Endothelial cell of umbilical vein (primary cell): ENCODE measurements at regions not wholly inside any gene's neighbourhood (a gene's known extent, or its start where the extent isn't known, plus 50 kb on each side); places are given as distances from the start of the nearest gene placed in this dataset.

ENCODE experiments used
- BruUV-seq: library from RNA; stranded (reverse); fragments of 400-500 nt; replicated peaks from 2 replicates; lab custom pipeline; 2021; lab: Mats Ljungman, UMichigan
- CTCF ChIA-PET: fragments of 300-600, 350-600 bp; sonication (Branson Sonifier 250); formaldehyde crosslinking; loops from one replicate; lab custom pipeline; 2021; ENCODE audit warnings: antibody characterized with exemption, inconsistent platforms; lab: Charles Lee
- POLR2A ChIA-PET: fragments of 300-600, 350-600 bp; sonication (Branson Sonifier 250); formaldehyde crosslinking; loops from one replicate; lab custom pipeline; 2021; ENCODE audit warnings: antibody characterized with exemption, inconsistent platforms; lab: Charles Lee
- DNase-seq: peaks from one replicate; pipeline ENCODE4 v3.0.0-alpha.2; 2011; ENCODE audit warnings: low read depth, low spot score
- FAIRE-seq: peaks from 2 replicates; lab custom pipeline; 2011; peaks lifted over from hg19 to GRCh38; lab: Jason Lieb, UNC
- H2AFZ ChIP-seq: 2 replicates; pipeline ENCODE4 v1.6.0; 2012; ENCODE audit warnings: low read depth, low read length, control low read depth, inconsistent platforms
- H3K27ac ChIP-seq: 2 replicates; pipeline ENCODE4 v1.5.1; 2011; ENCODE audit warnings: low read depth, mild to moderate bottlenecking, control low read depth, low read length, moderate library complexity; ENCODE audit not compliant: insufficient read depth
- H3K27me3 ChIP-seq, 2 experiments: 2 replicates each; pipeline versions ENCODE4 v1.6.0 to v1.6.1; 2011; ENCODE audit warnings: low read length in 2 of 2, mixed read lengths in 1 of 2; ENCODE audit not compliant: control insufficient read depth in 2 of 2, insufficient read depth in 2 of 2
- H3K36me3 ChIP-seq, 2 experiments: 2 replicates in 1 of 2; 3 replicates in 1 of 2; pipeline ENCODE4 v1.5.1; 2011; ENCODE audit warnings: low read length in 2 of 2, mild to moderate bottlenecking in 1 of 2, moderate library complexity in 1 of 2; ENCODE audit not compliant: control insufficient read depth in 2 of 2, insufficient read depth in 2 of 2; ENCODE audit errors: extremely low read depth in 1 of 2
- H3K4me1 ChIP-seq: 3 replicates; pipeline ENCODE4 v1.5.1; 2011; ENCODE audit warnings: mild to moderate bottlenecking, low read length; ENCODE audit not compliant: control insufficient read depth, insufficient read depth; ENCODE audit errors: extremely low read depth
- H3K4me2 ChIP-seq: 2 replicates; pipeline ENCODE4 v1.6.1; 2011; ENCODE audit warnings: low read length, control low read depth, mixed read lengths; ENCODE audit not compliant: insufficient read depth
- H3K4me3 ChIP-seq, 3 experiments: fragments of 200-600 bp in 1 of 3; sonication (generic), shearing (Covaris generic) in 1 of 3; replicated peaks in 1 of 3; 2 replicates each; pipeline ENCODE4 v1.5.1; 2011 to 2016; ENCODE audit warnings: control low read depth in 3 of 3, low read length in 3 of 3, mild to moderate bottlenecking in 2 of 3, inconsistent platforms in 1 of 3, low read depth in 1 of 3, moderate library complexity in 1 of 3; ENCODE audit not compliant: insufficient read depth in 1 of 3
- H3K79me2 ChIP-seq: 2 replicates; pipeline ENCODE4 v1.6.0; 2012; ENCODE audit warnings: low read length, inconsistent platforms; ENCODE audit not compliant: control insufficient read depth, insufficient read depth
- H3K9ac ChIP-seq: replicated peaks from 2 replicates; pipeline ENCODE3; 2011; ENCODE audit warnings: low read length, control low read depth; ENCODE audit not compliant: insufficient read depth; ENCODE audit errors: extremely low read depth
- H3K9me1 ChIP-seq: replicated peaks from 3 replicates; pipeline ENCODE4 v1.6.0; 2011; ENCODE audit warnings: mild to moderate bottlenecking, low read length; ENCODE audit not compliant: control insufficient read depth, insufficient read depth; ENCODE audit errors: extremely low read depth
- H3K9me3 ChIP-seq: replicated peaks from 2 replicates; pipeline ENCODE4 v1.5.1; 2012; ENCODE audit warnings: low read length, inconsistent platforms; ENCODE audit not compliant: control insufficient read depth, insufficient read depth
- H4K20me1 ChIP-seq: replicated peaks from 2 replicates; pipeline ENCODE3; 2011; ENCODE audit warnings: mild to moderate bottlenecking, low read length; ENCODE audit not compliant: control insufficient read depth, insufficient read depth; ENCODE audit errors: extremely low read depth
- EZH2 ChIP-seq: IDR thresholded peaks from 2 replicates; pipeline ENCODE4 v1.6.1; 2012; ENCODE audit warnings: borderline replicate concordance, low read depth, mild to moderate bottlenecking, moderate library complexity, low read length, inconsistent platforms; ENCODE audit not compliant: severe bottlenecking
- FOS ChIP-seq: IDR thresholded peaks from 2 replicates; pipeline ENCODE4 v1.6.1; 2011; ENCODE audit warnings: mild to moderate bottlenecking, low read length, moderate library complexity, borderline replicate concordance; ENCODE audit not compliant: insufficient read depth
- GATA2 ChIP-seq: IDR thresholded peaks from 2 replicates; pipeline ENCODE4 v1.7.0; 2011; ENCODE audit warnings: low read depth, mild to moderate bottlenecking, moderate library complexity, mixed read lengths, low read length; ENCODE audit not compliant: insufficient read length, insufficient read depth
- JUN ChIP-seq: IDR thresholded peaks from 2 replicates; pipeline ENCODE4 v1.6.1; 2011; ENCODE audit warnings: borderline replicate concordance, low read depth; ENCODE audit not compliant: insufficient read length, insufficient read depth
- MYC ChIP-seq: IDR thresholded peaks from one replicate; pipeline ENCODE4 v1.6.1; 2011; ENCODE audit warnings: mild to moderate bottlenecking, low read depth, low read length
- POLR2A ChIP-seq: IDR thresholded peaks from 2 replicates; pipeline ENCODE4 v1.6.1; 2012; ENCODE audit warnings: low read depth, mild to moderate bottlenecking, control low read depth, low read length
- POLR2AphosphoS5 ChIP-seq: IDR thresholded peaks from 2 replicates; pipeline ENCODE4 v1.6.1; 2012; ENCODE audit warnings: low read depth, mild to moderate bottlenecking, control low read depth, low read length, moderate library complexity; ENCODE audit not compliant: insufficient read depth
- dilution Hi-C: fragments of 300-500 bp; cut with MboI; formaldehyde crosslinking; loops from one replicate; pipeline ENCODE4 v1.15.0; 2019; ENCODE audit warnings: low sequenced_read_pairs; ENCODE audit not compliant: extremely low pct_ligation_motif_present
- intact Hi-C: fragments of 100-400 bp; cut with micrococcal nuclease; formaldehyde crosslinking; loops from one replicate; pipeline ENCODE4 v1.10.0; 2022
- TF ChIP-seq, protein P1 (sequence below), 2 donors: IDR thresholded peaks; 1 replicate in 1 of 2; 2 replicates in 1 of 2; pipeline ENCODE4 v1.5.1; 2011; ENCODE audit warnings: low read length in 2 of 2, mild to moderate bottlenecking in 2 of 2, moderate library complexity in 2 of 2, control low read depth in 1 of 2, inconsistent platforms in 1 of 2, low read depth in 1 of 2; ENCODE audit not compliant: insufficient read depth in 1 of 2; ENCODE audit errors: extremely low read depth in 1 of 2
- TF ChIP-seq, protein P2 (sequence below): IDR thresholded peaks from 2 replicates; pipeline ENCODE4 v1.6.1; 2011; ENCODE audit not compliant: insufficient read depth, insufficient read length

DNA sequence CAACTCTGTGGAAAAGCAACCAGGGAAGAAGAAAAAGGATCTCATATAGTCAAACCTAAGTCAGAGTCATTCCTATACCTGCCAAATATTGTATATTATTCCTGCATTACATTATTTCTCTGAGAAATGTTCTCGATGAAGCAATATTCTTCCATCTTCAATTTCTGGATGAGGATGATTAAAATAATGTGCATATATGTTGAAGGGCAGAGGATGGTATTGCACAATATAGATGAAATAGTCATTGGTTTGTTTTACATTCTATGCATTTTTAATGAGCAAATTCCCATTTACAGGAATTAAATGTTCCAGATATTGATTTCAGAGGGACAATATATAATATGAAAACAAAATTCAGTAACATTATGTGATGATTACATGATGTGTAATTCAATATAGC, 545.2 kb downstream of the STK39 start:
- no TSS peak for BruUV-seq

More for the DNA sequence above, 545.2 kb downstream of the STK39 start:
- TF ChIP-seq POLR2A, result no peak
- no peak for TF ChIP-seq JUN
- TF ChIP-seq, protein P1, sequence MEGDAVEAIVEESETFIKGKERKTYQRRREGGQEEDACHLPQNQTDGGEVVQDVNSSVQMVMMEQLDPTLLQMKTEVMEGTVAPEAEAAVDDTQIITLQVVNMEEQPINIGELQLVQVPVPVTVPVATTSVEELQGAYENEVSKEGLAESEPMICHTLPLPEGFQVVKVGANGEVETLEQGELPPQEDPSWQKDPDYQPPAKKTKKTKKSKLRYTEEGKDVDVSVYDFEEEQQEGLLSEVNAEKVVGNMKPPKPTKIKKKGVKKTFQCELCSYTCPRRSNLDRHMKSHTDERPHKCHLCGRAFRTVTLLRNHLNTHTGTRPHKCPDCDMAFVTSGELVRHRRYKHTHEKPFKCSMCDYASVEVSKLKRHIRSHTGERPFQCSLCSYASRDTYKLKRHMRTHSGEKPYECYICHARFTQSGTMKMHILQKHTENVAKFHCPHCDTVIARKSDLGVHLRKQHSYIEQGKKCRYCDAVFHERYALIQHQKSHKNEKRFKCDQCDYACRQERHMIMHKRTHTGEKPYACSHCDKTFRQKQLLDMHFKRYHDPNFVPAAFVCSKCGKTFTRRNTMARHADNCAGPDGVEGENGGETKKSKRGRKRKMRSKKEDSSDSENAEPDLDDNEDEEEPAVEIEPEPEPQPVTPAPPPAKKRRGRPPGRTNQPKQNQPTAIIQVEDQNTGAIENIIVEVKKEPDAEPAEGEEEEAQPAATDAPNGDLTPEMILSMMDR (IDR thresholded peaks at IDR 0.05; ENCODE audit: extremely low read depth in 1 of 2, insufficient read depth in 1 of 2, low read depth in 1 of 2, low read length in 2 of 2), result no peak
- TF ChIP-seq FOS, result no peak
- no peak for TF ChIP-seq EZH2
- no peak for TF ChIP-seq MYC
- TF ChIP-seq POLR2AphosphoS5, result no peak
- TF ChIP-seq GATA2, result no peak
- TF ChIP-seq, protein P2, sequence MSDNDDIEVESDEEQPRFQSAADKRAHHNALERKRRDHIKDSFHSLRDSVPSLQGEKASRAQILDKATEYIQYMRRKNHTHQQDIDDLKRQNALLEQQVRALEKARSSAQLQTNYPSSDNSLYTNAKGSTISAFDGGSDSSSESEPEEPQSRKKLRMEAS, result no peak
- Histone ChIP-seq H3K9me3 (no peaks in the 10 kb centered on the region), H3K36me3 (no peaks in the 10 kb centered on the region), H3K27me3 (no peaks in the 10 kb centered on the region), H3K4me3 (no peak overlapping the region), H3K9me1 (no peaks in the 10 kb centered on the region), H3K79me2 (no peaks in the 10 kb centered on the region), H3K4me2 (no peak overlapping the region), H3K9ac (no peak overlapping the region), H3K4me1 (no peaks in the 10 kb centered on the region), H2AFZ (no peak overlapping the region), H3K27ac (no peak overlapping the region), H4K20me1 (no peaks in the 10 kb centered on the region)
- POLR2A ChIA-PET, result no interaction called here
- dilution Hi-C loops, result no loop called here
- no peak for FAIRE-seq
- no peak for DNase-seq
- CTCF ChIA-PET, result no interaction called here
- intact Hi-C loops, result no loop called here
